GM10248 (cell line): ENCODE measurements at regions not wholly inside any gene's neighbourhood (a gene's known extent, or its start where the extent isn't known, plus 50 kb on each side); places are given as distances from the start of the nearest gene placed in this dataset.

Source experiments
- CTCF ChIA-PET: fragments of 300-600 bp; sonication (Branson Sonifier 250); formaldehyde crosslinking; extraction: SDS; loops from one replicate; lab custom pipeline; 2021; ENCODE audit warnings: antibody characterized with exemption; lab: Yijun Ruan, JAX
- POLR2A ChIA-PET: fragments of 350-650 bp; sonication (Branson Sonifier 250); formaldehyde crosslinking; extraction: SDS; loops from one replicate; lab custom pipeline; 2020; ENCODE audit warnings: antibody characterized with exemption; lab: Yijun Ruan, JAX
- DNase-seq: peaks from one replicate; pipeline ENCODE4 v3.0.0; 2012; ENCODE audit errors: extremely low spot score
- CTCF ChIP-seq: IDR thresholded peaks from 2 replicates; pipeline ENCODE4 v1.5.1; 2012; ENCODE audit warnings: mild to moderate bottlenecking, low read depth; ENCODE audit errors: extremely low read depth, missing control alignments, control extremely low read depth

GRCh38 chr6:2596222-2596621 lies 154.5 kb downstream of the MYLK4 start:
- ChIA-PET POLR2A (no interaction called here), CTCF (no interaction called here)
- TF ChIP-seq CTCF = peak; percentile 25
- no peak for DNase-seq

GRCh38 chr6:2594868-2595267 lies 155.9 kb downstream of the MYLK4 start:
- ChIA-PET CTCF (no interaction called here), POLR2A (no interaction called here)
- no peak for TF ChIP-seq CTCF
- no peak for DNase-seq

DNA sequence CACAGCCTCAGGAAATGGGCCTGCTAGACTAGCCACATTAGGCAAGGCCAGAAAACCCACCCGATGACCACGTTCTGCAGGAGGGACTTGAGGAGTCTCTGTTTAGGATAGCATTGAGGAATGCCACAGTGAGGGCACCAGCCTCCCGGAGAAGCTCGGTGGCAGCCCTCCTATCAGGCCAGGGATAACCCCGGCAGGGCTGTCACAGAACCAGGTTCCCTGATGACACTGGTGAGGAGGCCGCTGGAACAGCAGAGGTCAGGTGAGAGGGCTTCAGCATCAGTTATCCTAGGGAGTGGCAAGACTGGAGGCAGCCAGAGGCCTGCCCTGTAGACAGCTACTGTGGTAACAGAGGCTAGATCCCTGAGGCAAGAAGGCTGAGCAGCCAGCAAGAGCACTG lies 157.6 kb downstream of the MYLK4 start:
- CTCF ChIA-PET = no interaction called here
- no peak for DNase-seq
- POLR2A ChIA-PET = no interaction called here
- TF ChIP-seq CTCF = no peak

DNA sequence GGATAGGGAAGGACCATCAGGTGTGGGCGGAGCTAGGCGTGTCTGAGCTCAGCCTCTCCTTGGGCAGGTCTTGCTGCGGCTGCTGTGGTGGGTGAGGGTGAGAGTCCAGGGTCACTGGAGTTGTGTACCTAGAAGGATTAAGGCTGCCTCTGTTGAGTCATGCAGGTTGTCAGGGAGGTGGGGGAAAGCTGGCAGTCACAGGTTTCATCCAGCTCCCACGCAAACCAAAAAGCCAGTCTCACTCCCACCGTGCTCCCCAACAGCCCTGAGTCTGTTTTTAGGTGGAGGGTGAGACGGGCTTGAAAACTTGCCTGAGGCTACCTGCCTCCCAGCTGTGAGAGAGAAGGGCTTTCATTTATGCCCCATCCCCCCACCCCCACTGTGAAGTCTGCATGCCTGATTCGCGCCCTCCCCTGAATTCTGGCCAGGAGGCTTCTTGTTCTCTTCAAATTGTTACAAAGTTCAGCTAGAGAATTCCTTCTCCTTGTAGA lies 161.5 kb downstream of the MYLK4 start:
- no peak for DNase-seq
- ChIA-PET CTCF (interaction anchor here (1.3 kb wide), 1 partner anchor 45 kb away, joined by 4 read pairs; no protein-coding TSS in a partner anchor), POLR2A (no interaction called here)
- TF ChIP-seq CTCF = no peak

DNA sequence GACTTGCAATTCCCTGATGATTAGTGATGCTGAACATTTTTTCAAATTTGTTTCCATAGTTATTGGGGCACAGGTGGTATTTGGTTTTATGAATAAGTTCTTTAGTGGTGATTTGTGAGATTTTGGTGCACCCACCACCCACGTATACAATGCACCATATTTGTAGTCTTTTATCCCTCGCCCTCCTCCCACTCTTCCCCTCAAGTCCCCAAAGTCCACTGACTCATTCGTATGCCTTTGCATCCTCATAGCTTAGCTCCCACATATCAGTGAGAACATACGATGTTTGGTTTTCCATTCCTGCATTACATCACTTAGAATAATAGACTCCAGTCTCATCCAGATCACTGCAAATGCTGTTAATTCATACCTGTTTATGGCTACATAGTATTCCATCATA lies 167.3 kb downstream of the MYLK4 start:
- no peak for DNase-seq
- TF ChIP-seq CTCF = no peak
- ChIA-PET POLR2A (no interaction called here), CTCF (no interaction called here)

DNA sequence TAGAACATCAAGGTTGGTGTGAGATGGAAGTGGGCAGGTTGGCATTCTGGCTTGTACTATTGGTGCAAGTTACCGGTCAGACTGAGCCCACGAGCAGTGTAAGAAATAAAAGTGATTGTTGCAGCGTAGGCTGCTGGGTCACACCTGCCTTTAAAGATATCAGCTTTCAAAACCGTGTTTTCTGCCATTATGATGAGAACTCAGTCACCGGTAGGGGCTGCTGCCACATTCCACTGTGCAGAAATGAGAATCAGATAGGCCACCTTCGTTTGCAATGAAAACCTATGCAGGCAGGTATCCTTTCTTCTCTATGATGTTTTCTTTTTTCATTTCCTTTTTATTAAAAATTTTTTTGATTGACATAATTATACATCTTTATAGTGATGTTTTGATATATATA lies 168.5 kb downstream of the MYLK4 start:
- ChIA-PET POLR2A (no interaction called here), CTCF (no interaction called here)
- no peak for TF ChIP-seq CTCF
- no peak for DNase-seq
